ENCODE measurements at regions not wholly inside any gene's neighbourhood (a gene's known extent, or its start where the extent isn't known, plus 50 kb on each side); places are given as distances from the start of the nearest gene placed in this dataset.

DNA sequence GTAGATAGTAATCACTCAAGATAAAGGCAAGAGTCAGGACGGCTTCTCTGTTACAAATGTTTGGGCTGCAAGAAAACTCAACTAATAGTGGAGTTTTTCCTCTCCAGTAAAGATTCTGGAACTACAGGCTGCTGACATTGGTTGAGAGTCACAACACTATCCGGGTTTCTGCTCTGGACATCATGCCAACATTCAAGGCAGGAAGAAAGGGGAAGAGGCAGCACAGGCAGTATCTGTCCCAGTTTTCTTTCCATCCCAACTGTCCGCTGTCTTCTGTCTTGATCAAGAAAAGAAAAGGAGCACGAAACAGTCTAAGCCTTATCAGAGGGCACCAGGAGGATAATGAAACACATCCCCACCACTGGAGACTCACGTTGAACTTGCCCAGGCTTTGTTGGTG, 132.1 kb downstream of the MAIP1 start:
- TF ChIP-seq, protein P1, sequence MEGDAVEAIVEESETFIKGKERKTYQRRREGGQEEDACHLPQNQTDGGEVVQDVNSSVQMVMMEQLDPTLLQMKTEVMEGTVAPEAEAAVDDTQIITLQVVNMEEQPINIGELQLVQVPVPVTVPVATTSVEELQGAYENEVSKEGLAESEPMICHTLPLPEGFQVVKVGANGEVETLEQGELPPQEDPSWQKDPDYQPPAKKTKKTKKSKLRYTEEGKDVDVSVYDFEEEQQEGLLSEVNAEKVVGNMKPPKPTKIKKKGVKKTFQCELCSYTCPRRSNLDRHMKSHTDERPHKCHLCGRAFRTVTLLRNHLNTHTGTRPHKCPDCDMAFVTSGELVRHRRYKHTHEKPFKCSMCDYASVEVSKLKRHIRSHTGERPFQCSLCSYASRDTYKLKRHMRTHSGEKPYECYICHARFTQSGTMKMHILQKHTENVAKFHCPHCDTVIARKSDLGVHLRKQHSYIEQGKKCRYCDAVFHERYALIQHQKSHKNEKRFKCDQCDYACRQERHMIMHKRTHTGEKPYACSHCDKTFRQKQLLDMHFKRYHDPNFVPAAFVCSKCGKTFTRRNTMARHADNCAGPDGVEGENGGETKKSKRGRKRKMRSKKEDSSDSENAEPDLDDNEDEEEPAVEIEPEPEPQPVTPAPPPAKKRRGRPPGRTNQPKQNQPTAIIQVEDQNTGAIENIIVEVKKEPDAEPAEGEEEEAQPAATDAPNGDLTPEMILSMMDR (IDR thresholded peaks at IDR 0.05; ENCODE audit: low read length): no peak
- TF ChIP-seq EZH2 (IDR thresholded peaks at IDR 0.05; ENCODE audit: borderline replicate concordance, low read length): no peak

All from OCI-LY1 (cell line).